Fibroblast of lung (primary cell): ENCODE measurements at regions not wholly inside any gene's neighbourhood (a gene's known extent, or its start where the extent isn't known, plus 50 kb on each side); places are given as distances from the start of the nearest gene placed in this dataset.

ENCODE experiments used
- DNase-seq, 2 donors: peaks; one replicate each; pipeline versions ENCODE4 v3.0.0 to v3.0.0-alpha.2; 2010; ENCODE audit warnings: low read depth in 2 of 2
- H2AFZ ChIP-seq: 2 replicates; pipeline ENCODE4 v1.5.1; 2012; ENCODE audit warnings: low read length, control low read depth, inconsistent platforms
- H3K27ac ChIP-seq: 2 replicates; pipeline ENCODE4 v1.5.1; 2011; ENCODE audit warnings: low read length, control low read depth; ENCODE audit not compliant: insufficient read depth
- H3K27me3 ChIP-seq: 2 replicates; pipeline ENCODE4 v1.5.1; 2011; ENCODE audit warnings: mild to moderate bottlenecking, low read length; ENCODE audit not compliant: control insufficient read depth, insufficient read depth
- H3K36me3 ChIP-seq: 2 replicates; pipeline ENCODE4 v1.5.1; 2011; ENCODE audit warnings: low read length; ENCODE audit not compliant: control insufficient read depth, insufficient read depth
- H3K4me1 ChIP-seq: 2 replicates; pipeline ENCODE4 v1.5.1; 2011; ENCODE audit warnings: low read length; ENCODE audit not compliant: control insufficient read depth, insufficient read depth; ENCODE audit errors: extremely low read depth
- H3K4me2 ChIP-seq: 2 replicates; pipeline ENCODE4 v1.5.1; 2011; ENCODE audit warnings: low read length, control low read depth; ENCODE audit not compliant: insufficient read depth; ENCODE audit errors: extremely low read depth
- H3K4me3 ChIP-seq, 4 experiments: fragments of 200-600 bp in 1 of 4; sonication (generic) in 1 of 4; replicated peaks in 1 of 4; 2 replicates each; pipeline ENCODE4 v1.5.1; 2011 to 2016; ENCODE audit warnings: low read length in 4 of 4, low read depth in 3 of 4, mild to moderate bottlenecking in 3 of 4, control low read depth in 2 of 4, inconsistent platforms in 1 of 4, mixed read lengths in 1 of 4; ENCODE audit not compliant: insufficient read depth in 1 of 4; ENCODE audit errors: control extremely low read depth in 1 of 4
- H3K79me2 ChIP-seq: 2 replicates; pipeline ENCODE4 v1.5.1; 2012; ENCODE audit warnings: mild to moderate bottlenecking, low read length, inconsistent platforms; ENCODE audit not compliant: control insufficient read depth, insufficient read depth
- H3K9ac ChIP-seq: 2 replicates; pipeline ENCODE4 v1.5.1; 2011; ENCODE audit warnings: mild to moderate bottlenecking, low read length, control low read depth; ENCODE audit not compliant: insufficient read depth
- H3K9me3 ChIP-seq: 2 replicates; pipeline ENCODE4 v1.5.1; 2012; ENCODE audit warnings: low read depth, low read length; ENCODE audit not compliant: control insufficient read depth, insufficient read depth
- H4K20me1 ChIP-seq: 2 replicates; pipeline ENCODE4 v1.5.1; 2011; ENCODE audit warnings: low read length; ENCODE audit not compliant: control insufficient read depth, insufficient read depth; ENCODE audit errors: extremely low read depth
- CTCF ChIP-seq, 2 donors: IDR thresholded peaks in 1 of 2; conservative IDR thresholded peaks in 1 of 2; 1 replicate in 1 of 2; 2 replicates in 1 of 2; pipeline ENCODE4 v1.5.1; 2011 to 2012; ENCODE audit warnings: low read length in 2 of 2, control low read depth in 1 of 2, inconsistent platforms in 1 of 2, low read depth in 1 of 2, mild to moderate bottlenecking in 1 of 2
- EZH2 ChIP-seq: IDR thresholded peaks from 2 replicates; pipeline ENCODE4 v1.5.1; 2012; ENCODE audit warnings: low read length, control low read depth, mild to moderate bottlenecking; ENCODE audit errors: missing control alignments

- Histone ChIP-seq H3K9ac (no peak overlapping the region), H3K4me1 (peaks cover 2% of the 10 kb centered on the region), H3K9me3 (no peaks in the 10 kb centered on the region), H3K4me3 (no peak overlapping the region), H3K27me3 (peaks cover 2% of the 10 kb centered on the region), H2AFZ (no peak overlapping the region), H3K79me2 (no peaks in the 10 kb centered on the region), H3K27ac (no peak overlapping the region), H3K4me2 (no peak overlapping the region), H4K20me1 (no peaks in the 10 kb centered on the region), H3K36me3 (no peaks in the 10 kb centered on the region)
- no peak for DNase-seq
- TF ChIP-seq CTCF (conservative IDR thresholded peaks at IDR 0.05 in 1 of 2, IDR thresholded peaks at IDR 0.05 in 1 of 2; ENCODE audit: low read depth in 1 of 2, low read length in 2 of 2) (no peak), EZH2 (no peak)
These were observed 157.3 kb upstream of the DAPK1 start for GRCh38 chr9:87340391-87340790.

GRCh38 chr9:87342743-87343142 is 154.9 kb upstream of the DAPK1 start:
- H3K9me3 ChIP-seq, result no peaks in the 10 kb centered on the region
- H3K36me3 ChIP-seq, result no peaks in the 10 kb centered on the region
- no peak overlapping the region for H2AFZ ChIP-seq
- no peak overlapping the region for H3K27ac ChIP-seq
- TF ChIP-seq EZH2, result no peak
- no peak for TF ChIP-seq CTCF (conservative IDR thresholded peaks at IDR 0.05 in 1 of 2, IDR thresholded peaks at IDR 0.05 in 1 of 2; ENCODE audit: low read depth in 1 of 2, low read length in 2 of 2)
- H3K4me1 ChIP-seq, result no peaks in the 10 kb centered on the region
- no peak overlapping the region for H3K4me3 ChIP-seq
- peak in 1 of 2 donors; percentile 77 for DNase-seq
- H3K4me2 ChIP-seq, result no peak overlapping the region
- H3K9ac ChIP-seq, result no peak overlapping the region
- no peaks in the 10 kb centered on the region for H4K20me1 ChIP-seq
- no peaks in the 10 kb centered on the region for H3K79me2 ChIP-seq
- H3K27me3 ChIP-seq, result peaks cover 2% of the 10 kb centered on the region

- H4K20me1 ChIP-seq, result no peaks in the 10 kb centered on the region
- H3K4me3 ChIP-seq, result no peak overlapping the region
- H3K79me2 ChIP-seq, result no peaks in the 10 kb centered on the region
- TF ChIP-seq CTCF (conservative IDR thresholded peaks at IDR 0.05 in 1 of 2, IDR thresholded peaks at IDR 0.05 in 1 of 2; ENCODE audit: low read depth in 1 of 2, low read length in 2 of 2) (no peak), EZH2 (no peak)
- H3K27ac ChIP-seq, result no peak overlapping the region
- peak; percentile 5 to 25 for DNase-seq
- H2AFZ ChIP-seq, result no peak overlapping the region
- no peak overlapping the region for H3K9ac ChIP-seq
- H3K27me3 ChIP-seq, result no peaks in the 10 kb centered on the region
- H3K4me2 ChIP-seq, result no peak overlapping the region
- H3K9me3 ChIP-seq, result no peaks in the 10 kb centered on the region
- no peaks in the 10 kb centered on the region for H3K36me3 ChIP-seq
- no peaks in the 10 kb centered on the region for H3K4me1 ChIP-seq
These were observed 153.7 kb upstream of the DAPK1 start for GRCh38 chr9:87343816-87344430.
